DND-41 (cell line): ENCODE measurements at regions not wholly inside any gene's neighbourhood (a gene's known extent, or its start where the extent isn't known, plus 50 kb on each side); places are given as distances from the start of the nearest gene placed in this dataset.

Experiments
- ATAC-seq: fragments of 200-7000 bp; cut with Tn5 transposase; 3 replicates; pipeline ENCODE4 v1.9.1; 2021; ENCODE audit warnings: low read depth; ENCODE audit not compliant: insufficient read depth
- DNase-seq: peaks from one replicate; pipeline ENCODE4 v3.0.0-alpha.2; 2020
- H2AFZ ChIP-seq: 2 replicates; pipeline ENCODE4 v1.6.0; 2012; ENCODE audit warnings: low read depth, low read length
- H3K27ac ChIP-seq: 2 replicates; pipeline ENCODE4 v1.5.1; 2012; ENCODE audit warnings: low read length, inconsistent platforms
- H3K27me3 ChIP-seq: fragments of 200-600 bp; sonication (generic); 2 replicates; pipeline ENCODE4 v1.6.0; 2012; ENCODE audit warnings: low read length, mild to moderate bottlenecking, inconsistent platforms; ENCODE audit not compliant: insufficient read depth, poor library complexity
- H3K36me3 ChIP-seq: 2 replicates; pipeline ENCODE4 v1.5.1; 2012; ENCODE audit warnings: low read length, inconsistent platforms; ENCODE audit not compliant: insufficient read depth
- H3K4me1 ChIP-seq: 2 replicates; pipeline ENCODE4 v1.5.1; 2012; ENCODE audit warnings: mild to moderate bottlenecking, low read length; ENCODE audit not compliant: insufficient read depth
- H3K4me2 ChIP-seq: 2 replicates; pipeline ENCODE4 v1.6.0; 2012; ENCODE audit warnings: mild to moderate bottlenecking, moderate library complexity, low read length, inconsistent platforms; ENCODE audit not compliant: insufficient read depth
- H3K4me3 ChIP-seq, 2 experiments: fragments of 200-600 bp in 1 of 2; shearing (Covaris generic) in 1 of 2; 2 replicates each; pipeline ENCODE4 v1.5.1; 2012 to 2016; ENCODE audit warnings: inconsistent platforms in 2 of 2, low read length in 2 of 2, mild to moderate bottlenecking in 2 of 2, low read depth in 1 of 2, moderate library complexity in 1 of 2
- H3K79me2 ChIP-seq: 2 replicates; pipeline ENCODE4 v1.6.0; 2012; ENCODE audit warnings: low read length, inconsistent platforms; ENCODE audit not compliant: insufficient read depth
- H3K9ac ChIP-seq: 2 replicates; pipeline ENCODE4 v1.6.0; 2012; ENCODE audit warnings: low read depth, mild to moderate bottlenecking, inconsistent platforms, low read length, moderate library complexity
- H3K9me3 ChIP-seq: 2 replicates; pipeline ENCODE4 v1.5.1; 2012; ENCODE audit warnings: low read length, moderate library complexity, mild to moderate bottlenecking, inconsistent platforms; ENCODE audit not compliant: insufficient read depth, severe bottlenecking
- H4K20me1 ChIP-seq: 2 replicates; pipeline ENCODE4 v1.6.0; 2012; ENCODE audit warnings: low read length; ENCODE audit not compliant: insufficient read depth
- CTCF ChIP-seq: IDR thresholded peaks from 2 replicates; pipeline ENCODE4 v1.5.1; 2012; ENCODE audit warnings: borderline replicate concordance, low read length, moderate library complexity, mild to moderate bottlenecking; ENCODE audit not compliant: poor library complexity, severe bottlenecking; ENCODE audit errors: extremely low read depth
- EZH2 ChIP-seq: IDR thresholded peaks from 3 replicates; pipeline ENCODE4 v1.6.1; 2012; ENCODE audit warnings: borderline replicate concordance, low read depth, mild to moderate bottlenecking, moderate library complexity, low read length, inconsistent platforms; ENCODE audit not compliant: severe bottlenecking

- TF ChIP-seq CTCF (no peak), EZH2 (no peak)
- H2AFZ ChIP-seq, result no peak overlapping the region
- H3K9me3 ChIP-seq, result no peaks in the 10 kb centered on the region
- no peak overlapping the region for H3K4me3 ChIP-seq
- H3K4me2 ChIP-seq, result no peak overlapping the region
- H3K27ac ChIP-seq, result no peak overlapping the region
- H3K9ac ChIP-seq, result no peak overlapping the region
- peaks cover 10% of the 10 kb centered on the region for H3K27me3 ChIP-seq
- H3K4me1 ChIP-seq, result no peaks in the 10 kb centered on the region
- no peak for ATAC-seq
- no peak for DNase-seq
- no peaks in the 10 kb centered on the region for H3K36me3 ChIP-seq
- no peaks in the 10 kb centered on the region for H4K20me1 ChIP-seq
- no peaks in the 10 kb centered on the region for H3K79me2 ChIP-seq
Observed at GRCh38 chr13:40161351-40161810, 505.1 kb downstream of the FOXO1 start.

GRCh38 chr13:40161931-40162330 lies 504.5 kb downstream of the FOXO1 start:
- Histone ChIP-seq H3K9ac (no peak overlapping the region), H3K4me1 (no peaks in the 10 kb centered on the region), H2AFZ (no peak overlapping the region), H3K4me3 (no peak overlapping the region), H3K79me2 (no peaks in the 10 kb centered on the region), H3K9me3 (no peaks in the 10 kb centered on the region), H3K27me3 (peaks cover 12% of the 10 kb centered on the region), H4K20me1 (no peaks in the 10 kb centered on the region), H3K36me3 (no peaks in the 10 kb centered on the region), H3K4me2 (no peak overlapping the region), H3K27ac (no peak overlapping the region)
- TF ChIP-seq CTCF, result no peak
- TF ChIP-seq EZH2, result no peak
- ATAC-seq (no peak), DNase-seq (no peak)

GRCh38 chr13:40163066-40164000 lies 503.1 kb downstream of the FOXO1 start:
- no peaks in the 10 kb centered on the region for H3K79me2 ChIP-seq
- peaks cover 17% of the 10 kb centered on the region for H3K27me3 ChIP-seq
- no peak overlapping the region for H3K27ac ChIP-seq
- H3K9ac ChIP-seq, result no peak overlapping the region
- H3K9me3 ChIP-seq, result no peaks in the 10 kb centered on the region
- no peak overlapping the region for H3K4me2 ChIP-seq
- TF ChIP-seq EZH2 (no peak), CTCF (no peak)
- DNase-seq, result no peak
- H3K4me3 ChIP-seq, result no peak overlapping the region
- H4K20me1 ChIP-seq, result no peaks in the 10 kb centered on the region
- no peaks in the 10 kb centered on the region for H3K36me3 ChIP-seq
- no peak overlapping the region for H2AFZ ChIP-seq
- ATAC-seq, result no peak
- H3K4me1 ChIP-seq, result no peaks in the 10 kb centered on the region
